Loucy (cell line): ENCODE measurements at regions not wholly inside any gene's neighbourhood (a gene's known extent, or its start where the extent isn't known, plus 50 kb on each side); places are given as distances from the start of the nearest gene placed in this dataset.

Experiments
- H2AFZ ChIP-seq: fragments of 200-600 bp; sonication (generic); 2 replicates; pipeline ENCODE4 v1.6.0; 2016; ENCODE audit warnings: antibody characterized with exemption, mild to moderate bottlenecking, low read length, moderate library complexity
- H3F3A ChIP-seq: fragments of 200-600 bp; 2 replicates; pipeline ENCODE4 v1.6.0; 2016; ENCODE audit warnings: antibody characterized with exemption, low read depth, mild to moderate bottlenecking
- H3K27me3 ChIP-seq: fragments of 200-600 bp; sonication (generic); 2 replicates; pipeline ENCODE4 v1.6.1; 2014; ENCODE audit warnings: low read length, mild to moderate bottlenecking; ENCODE audit not compliant: insufficient read depth, poor library complexity, severe bottlenecking
- H3K36me3 ChIP-seq: fragments of 200-600 bp; sonication (generic); 2 replicates; pipeline ENCODE4 v1.6.1; 2016; ENCODE audit warnings: low read length; ENCODE audit not compliant: insufficient read depth
- H3K4me1 ChIP-seq: fragments of 200-600 bp; sonication (generic); 2 replicates; pipeline ENCODE4 v1.5.1; 2014; ENCODE audit warnings: low read length, mild to moderate bottlenecking; ENCODE audit not compliant: insufficient read depth, poor library complexity, severe bottlenecking
- H3K4me2 ChIP-seq: fragments of 200-600 bp; sonication (generic); 2 replicates; pipeline ENCODE4 v1.6.0; 2014; ENCODE audit warnings: antibody characterized with exemption, low read length, low read depth, mild to moderate bottlenecking; ENCODE audit not compliant: poor library complexity, severe bottlenecking
- H3K4me3 ChIP-seq: fragments of 200-600 bp; sonication (generic); 2 replicates; pipeline ENCODE4 v1.5.1; 2014; ENCODE audit warnings: low read length, mild to moderate bottlenecking, mixed read lengths; ENCODE audit not compliant: poor library complexity, severe bottlenecking
- H3K79me2 ChIP-seq: fragments of 200-600 bp; sonication (generic); 2 replicates; pipeline ENCODE4 v1.6.1; 2014; ENCODE audit warnings: low read length; ENCODE audit not compliant: insufficient read depth
- H3K9ac ChIP-seq: fragments of 200-600 bp; sonication (generic); 2 replicates; pipeline ENCODE4 v1.6.0; 2014; ENCODE audit warnings: mild to moderate bottlenecking, low read depth, low read length, moderate library complexity; ENCODE audit not compliant: poor library complexity, severe bottlenecking
- H3K9me2 ChIP-seq: fragments of 200-600 bp; sonication (generic); replicated peaks from 2 replicates; pipeline ENCODE4 v1.6.1; 2016; ENCODE audit warnings: low read depth, low read length, mixed read lengths
- H3K9me3 ChIP-seq: fragments of 200-600 bp; sonication (generic); 2 replicates; pipeline ENCODE4 v1.6.1; 2014; ENCODE audit warnings: mild to moderate bottlenecking, antibody characterized with exemption, low read length, low read depth; ENCODE audit not compliant: insufficient read depth
- H4K20me1 ChIP-seq: fragments of 200-600 bp; sonication (generic); 2 replicates; pipeline ENCODE4 v1.6.0; 2014; ENCODE audit warnings: antibody characterized with exemption, low read length, mild to moderate bottlenecking; ENCODE audit not compliant: insufficient read depth, poor library complexity, severe bottlenecking
- EZH2phosphoT487 ChIP-seq: fragments of 200-600 bp; IDR thresholded peaks from 2 replicates; pipeline ENCODE4 v1.6.1; 2018; ENCODE audit warnings: antibody characterized with exemption, mild to moderate bottlenecking, moderate library complexity, borderline replicate concordance
- TF ChIP-seq, protein P1 (sequence below): fragments of 200-600 bp; sonication (generic); conservative IDR thresholded peaks from 2 replicates; pipeline ENCODE4 v1.5.1; 2014; ENCODE audit warnings: mild to moderate bottlenecking, antibody characterized with exemption, low read length

DNA sequence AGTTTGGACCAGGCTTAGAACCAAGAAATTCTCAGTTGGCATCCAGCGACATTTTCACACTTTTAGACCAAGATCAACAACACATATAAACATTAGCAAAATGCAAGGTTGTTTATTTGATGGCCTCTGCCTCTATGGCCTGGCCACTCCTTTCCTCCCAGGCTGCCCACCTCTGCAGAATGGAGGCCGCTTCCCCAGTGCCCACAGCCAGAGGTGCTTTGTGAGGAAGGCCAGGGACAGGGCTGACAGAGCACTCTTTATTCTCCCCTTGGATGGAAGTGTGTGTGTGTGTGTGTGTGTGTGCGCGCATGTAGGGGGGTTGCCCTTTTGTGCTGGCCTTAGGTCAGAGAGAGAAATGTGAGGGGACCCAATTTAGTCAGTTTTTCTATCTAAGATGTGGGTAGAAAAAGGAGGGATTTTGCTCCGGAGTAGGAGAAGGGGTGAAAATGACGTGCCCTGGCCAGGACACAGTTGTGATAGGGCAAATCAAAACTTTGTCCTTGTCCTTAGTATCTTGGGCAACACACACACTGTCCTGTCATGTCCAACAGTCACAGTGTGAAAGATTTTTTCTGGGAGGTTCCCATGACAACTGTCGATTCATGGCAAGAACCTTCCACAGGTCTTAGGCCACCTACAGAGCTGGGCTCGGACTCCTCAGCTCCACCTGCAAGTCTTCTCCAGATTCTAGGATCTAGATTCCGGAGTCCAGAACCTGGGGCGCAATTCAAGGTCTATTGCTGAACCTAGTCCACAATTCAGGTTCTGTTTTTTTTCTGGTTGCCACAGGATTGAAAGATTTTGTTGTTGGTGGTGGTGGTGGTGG, 104.9 kb upstream of the SLC2A1 start:
- Histone ChIP-seq H3K9ac (no peak overlapping the region), H3K36me3 (no peaks in the 10 kb centered on the region), H3K9me2 (no peaks in the 10 kb centered on the region), H3K4me3 (no peak overlapping the region), H3F3A (no peaks in the 10 kb centered on the region), H3K4me2 (no peak overlapping the region), H3K4me1 (no peaks in the 10 kb centered on the region), H2AFZ (no peak overlapping the region), H4K20me1 (no peaks in the 10 kb centered on the region), H3K79me2 (no peaks in the 10 kb centered on the region), H3K9me3 (no peaks in the 10 kb centered on the region), H3K27me3 (no peaks in the 10 kb centered on the region)
- TF ChIP-seq, protein P1, sequence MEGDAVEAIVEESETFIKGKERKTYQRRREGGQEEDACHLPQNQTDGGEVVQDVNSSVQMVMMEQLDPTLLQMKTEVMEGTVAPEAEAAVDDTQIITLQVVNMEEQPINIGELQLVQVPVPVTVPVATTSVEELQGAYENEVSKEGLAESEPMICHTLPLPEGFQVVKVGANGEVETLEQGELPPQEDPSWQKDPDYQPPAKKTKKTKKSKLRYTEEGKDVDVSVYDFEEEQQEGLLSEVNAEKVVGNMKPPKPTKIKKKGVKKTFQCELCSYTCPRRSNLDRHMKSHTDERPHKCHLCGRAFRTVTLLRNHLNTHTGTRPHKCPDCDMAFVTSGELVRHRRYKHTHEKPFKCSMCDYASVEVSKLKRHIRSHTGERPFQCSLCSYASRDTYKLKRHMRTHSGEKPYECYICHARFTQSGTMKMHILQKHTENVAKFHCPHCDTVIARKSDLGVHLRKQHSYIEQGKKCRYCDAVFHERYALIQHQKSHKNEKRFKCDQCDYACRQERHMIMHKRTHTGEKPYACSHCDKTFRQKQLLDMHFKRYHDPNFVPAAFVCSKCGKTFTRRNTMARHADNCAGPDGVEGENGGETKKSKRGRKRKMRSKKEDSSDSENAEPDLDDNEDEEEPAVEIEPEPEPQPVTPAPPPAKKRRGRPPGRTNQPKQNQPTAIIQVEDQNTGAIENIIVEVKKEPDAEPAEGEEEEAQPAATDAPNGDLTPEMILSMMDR, result no peak
- no peak for TF ChIP-seq EZH2phosphoT487

DNA sequence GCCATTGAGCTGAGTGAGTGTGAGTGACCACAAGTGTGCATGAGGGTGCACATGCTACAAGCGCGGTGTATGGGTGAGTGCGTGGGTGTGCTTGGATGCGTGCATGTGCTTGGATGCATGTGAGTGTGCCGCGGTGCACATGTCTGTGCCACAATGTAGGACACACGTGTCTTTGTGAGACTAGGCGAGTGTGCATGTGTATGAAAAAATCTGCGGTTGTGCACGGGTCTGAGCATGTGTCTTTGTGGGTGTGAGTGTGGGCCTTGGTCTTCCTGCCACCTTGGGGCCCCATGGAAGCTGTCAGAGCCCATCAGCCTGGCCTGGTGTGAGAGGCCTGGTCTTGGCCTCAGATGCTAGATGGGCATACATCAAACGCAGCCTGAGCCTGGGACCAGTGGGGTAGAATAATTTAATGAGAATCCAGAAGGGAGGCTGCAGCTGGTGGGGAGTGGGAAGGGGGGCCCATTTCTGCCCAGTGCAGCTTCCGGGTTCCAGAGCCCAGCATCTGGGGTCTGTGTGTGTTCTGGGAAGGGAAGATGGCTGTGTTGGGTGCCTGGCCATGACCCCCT, 103.9 kb upstream of the SLC2A1 start:
- Histone ChIP-seq H3K9ac (no peak overlapping the region), H3F3A (no peaks in the 10 kb centered on the region), H3K4me3 (no peak overlapping the region), H3K79me2 (no peaks in the 10 kb centered on the region), H3K4me1 (no peaks in the 10 kb centered on the region), H3K27me3 (no peaks in the 10 kb centered on the region), H2AFZ (no peak overlapping the region), H3K9me3 (no peaks in the 10 kb centered on the region), H3K36me3 (no peaks in the 10 kb centered on the region), H4K20me1 (no peaks in the 10 kb centered on the region), H3K9me2 (no peaks in the 10 kb centered on the region), H3K4me2 (no peak overlapping the region)
- no peak for TF ChIP-seq EZH2phosphoT487
- TF ChIP-seq, protein P1, result no peak

DNA sequence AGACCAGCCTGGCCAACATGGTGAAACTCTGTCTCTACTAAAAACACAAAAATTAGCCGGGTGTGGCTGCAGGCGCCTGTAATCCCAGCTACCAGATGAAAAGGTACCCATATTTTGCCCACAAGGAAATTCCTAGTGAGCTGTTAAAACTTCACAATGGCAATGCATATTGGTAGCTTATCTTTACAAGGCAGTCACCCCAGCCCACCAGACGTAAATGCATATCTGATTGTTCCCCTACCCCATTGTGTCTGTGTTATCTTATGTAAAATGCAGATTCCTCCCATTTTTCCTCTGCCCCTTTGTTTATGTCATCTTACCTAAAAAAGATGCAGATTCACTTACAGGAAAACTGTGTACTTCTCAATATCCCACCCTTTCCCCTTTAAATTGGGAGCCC, 103.1 kb upstream of the SLC2A1 start:
- Histone ChIP-seq H3K36me3 (no peaks in the 10 kb centered on the region), H3K4me2 (no peak overlapping the region), H4K20me1 (no peaks in the 10 kb centered on the region), H3K79me2 (no peaks in the 10 kb centered on the region), H3K9me3 (no peaks in the 10 kb centered on the region), H3K4me1 (no peaks in the 10 kb centered on the region), H3K27me3 (no peaks in the 10 kb centered on the region), H3K9me2 (no peaks in the 10 kb centered on the region), H3F3A (no peaks in the 10 kb centered on the region), H3K4me3 (no peak overlapping the region), H2AFZ (no peak overlapping the region), H3K9ac (no peak overlapping the region)
- TF ChIP-seq EZH2phosphoT487, result no peak
- TF ChIP-seq, protein P1, result no peak
